SK-N-SH treated with all-trans-retinoic acid at 6 μM for 48 hours (cell line): ENCODE measurements at regions not wholly inside any gene's neighbourhood (a gene's known extent, or its start where the extent isn't known, plus 50 kb on each side); places are given as distances from the start of the nearest gene placed in this dataset.
A peak's percentile ranks its signal among the peaks of the same experiment; 100 is the strongest.

Experiments
- ATAC-seq: fragments of 200-7000 bp; cut with Tn5 transposase; 3 replicates; pipeline ENCODE4 v1.9.1; 2020; ENCODE audit warnings: mild to moderate bottlenecking, moderate library complexity
- BACH2 ChIP-seq: fragments of 250-450 bp; sonication (Bioruptor Pico); IDR thresholded peaks from 2 replicates; pipeline ENCODE4 v1.9.0; 2021; ENCODE audit warnings: mild to moderate bottlenecking, borderline replicate concordance
- CSDC2 ChIP-seq: fragments of 250-450 bp; sonication (Bioruptor Pico); IDR thresholded peaks from 2 replicates; pipeline ENCODE4 v1.5.0; 2020; ENCODE audit warnings: mild to moderate bottlenecking, moderate library complexity
- ISL1 ChIP-seq: fragments of 250-450 bp; sonication (Bioruptor Pico); IDR thresholded peaks from 2 replicates; pipeline ENCODE4 v2.1.2; 2022; ENCODE audit warnings: mild to moderate bottlenecking, moderate library complexity
- PPARA ChIP-seq: fragments of 250-450 bp; sonication (Bioruptor Pico); IDR thresholded peaks from 2 replicates; pipeline ENCODE4 v1.5.0; 2020; ENCODE audit warnings: mild to moderate bottlenecking, borderline replicate concordance
- RARB ChIP-seq: fragments of 250-450 bp; sonication (Bioruptor Pico); IDR thresholded peaks from 2 replicates; pipeline ENCODE4 v1.8.0; 2021; ENCODE audit warnings: mild to moderate bottlenecking, moderate library complexity
- TCF4 ChIP-seq: fragments of 250-450 bp; sonication (Bioruptor Pico); IDR thresholded peaks from 2 replicates; pipeline ENCODE4 v1.8.0; 2021; ENCODE audit warnings: mild to moderate bottlenecking, moderate library complexity, borderline replicate concordance
- TOX ChIP-seq: fragments of 250-450 bp; sonication (Bioruptor Pico); IDR thresholded peaks from 2 replicates; pipeline ENCODE4 v1.8.0; 2021; ENCODE audit warnings: mild to moderate bottlenecking, moderate library complexity, borderline replicate concordance
- ZC3H10 ChIP-seq: fragments of 250-450 bp; sonication (Bioruptor Pico); IDR thresholded peaks from 2 replicates; pipeline ENCODE4 v1.5.1; 2021; ENCODE audit warnings: mild to moderate bottlenecking, moderate library complexity
- ZFP3 ChIP-seq: fragments of 250-450 bp; sonication (Bioruptor Pico); IDR thresholded peaks from 2 replicates; pipeline ENCODE4 v1.5.0; 2020; ENCODE audit warnings: mild to moderate bottlenecking, moderate library complexity
- ZFP30 ChIP-seq: fragments of 450-650 bp; formaldehyde crosslinking; IDR thresholded peaks from 2 replicates; pipeline ENCODE4 v1.5.0; 2022; ENCODE audit warnings: mild to moderate bottlenecking, moderate library complexity
- ZNF70 ChIP-seq: fragments of 450-650 bp; formaldehyde crosslinking; IDR thresholded peaks from 2 replicates; pipeline ENCODE4 v1.5.0; 2020; ENCODE audit warnings: mild to moderate bottlenecking, moderate library complexity
- ZNF8 ChIP-seq: fragments of 450-650 bp; formaldehyde crosslinking; IDR thresholded peaks from 2 replicates; pipeline ENCODE4 v1.5.0; 2020; ENCODE audit warnings: mild to moderate bottlenecking, moderate library complexity
- TF ChIP-seq, protein P1 (sequence below): fragments of 250-450 bp; sonication (Bioruptor Pico); IDR thresholded peaks from 2 replicates; pipeline ENCODE4 v1.5.1; 2020; ENCODE audit warnings: low read depth, mild to moderate bottlenecking, moderate library complexity
- TF ChIP-seq, protein P2 (sequence below): fragments of 250-450 bp; sonication (Bioruptor Pico); IDR thresholded peaks from 2 replicates; pipeline ENCODE4 v1.8.0; 2020; ENCODE audit warnings: mild to moderate bottlenecking, moderate library complexity, borderline replicate concordance
- TF ChIP-seq, protein P3 (sequence below): fragments of 250-450 bp; sonication (Bioruptor Pico); IDR thresholded peaks from 2 replicates; pipeline ENCODE4 v1.5.0; 2020; ENCODE audit warnings: mild to moderate bottlenecking, moderate library complexity

DNA sequence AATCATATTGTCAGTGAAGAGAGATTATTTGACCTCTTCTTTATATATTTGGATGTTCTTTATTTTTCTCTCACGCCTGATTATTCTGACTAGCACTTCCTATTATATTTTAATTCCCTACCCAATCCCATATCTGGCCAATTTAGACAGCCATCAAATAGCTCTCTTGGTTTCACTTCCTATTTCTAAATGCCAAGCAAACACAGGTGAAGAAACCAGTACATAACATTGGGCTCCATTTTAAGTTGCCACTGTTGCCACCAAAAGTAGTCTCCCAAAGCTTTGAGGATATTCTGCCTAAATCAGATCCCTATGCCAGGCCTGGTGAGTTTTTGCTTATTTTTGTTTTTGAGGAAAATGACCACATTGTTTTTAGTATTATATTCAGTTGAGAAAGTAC lies 547.0 kb downstream of the MBD2 start:
- no peak for ATAC-seq

DNA sequence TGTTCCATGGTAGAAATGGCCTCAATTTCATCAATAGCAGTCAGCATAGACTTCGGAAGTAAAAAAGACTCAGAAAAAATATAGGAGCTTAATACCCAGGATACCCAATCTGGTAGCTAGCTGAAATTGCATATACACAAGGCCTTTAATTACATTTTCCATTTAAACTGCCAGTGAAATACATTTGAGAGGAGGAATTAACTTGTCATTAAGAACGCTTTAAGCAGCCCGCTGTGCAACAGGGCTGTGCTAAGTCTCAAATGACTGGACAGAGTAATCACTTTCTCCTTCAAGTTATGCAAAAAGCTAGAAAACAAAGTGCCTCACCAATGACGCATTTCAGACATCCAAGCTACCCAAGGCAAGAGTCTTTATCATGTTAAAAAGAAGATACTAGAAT lies 558.8 kb downstream of the MBD2 start:
- no peak for ATAC-seq
- TF ChIP-seq ZFP3 (CRISPR knock-in tag) (no peak), CSDC2 (CRISPR knock-in tag) (no peak), BACH2 (CRISPR knock-in tag) (no peak)
- TF ChIP-seq, protein P1, sequence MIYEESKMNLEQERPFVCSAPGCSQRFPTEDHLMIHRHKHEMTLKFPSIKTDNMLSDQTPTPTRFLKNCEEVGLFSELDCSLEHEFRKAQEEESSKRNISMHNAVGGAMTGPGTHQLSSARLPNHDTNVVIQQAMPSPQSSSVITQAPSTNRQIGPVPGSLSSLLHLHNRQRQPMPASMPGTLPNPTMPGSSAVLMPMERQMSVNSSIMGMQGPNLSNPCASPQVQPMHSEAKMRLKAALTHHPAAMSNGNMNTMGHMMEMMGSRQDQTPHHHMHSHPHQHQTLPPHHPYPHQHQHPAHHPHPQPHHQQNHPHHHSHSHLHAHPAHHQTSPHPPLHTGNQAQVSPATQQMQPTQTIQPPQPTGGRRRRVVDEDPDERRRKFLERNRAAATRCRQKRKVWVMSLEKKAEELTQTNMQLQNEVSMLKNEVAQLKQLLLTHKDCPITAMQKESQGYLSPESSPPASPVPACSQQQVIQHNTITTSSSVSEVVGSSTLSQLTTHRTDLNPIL (CRISPR knock-in tag), result no peak

More for the DNA sequence above, 547.0 kb downstream of the MBD2 start:
- no peak for TF ChIP-seq TCF4 (CRISPR knock-in tag)
- TF ChIP-seq, protein P2, sequence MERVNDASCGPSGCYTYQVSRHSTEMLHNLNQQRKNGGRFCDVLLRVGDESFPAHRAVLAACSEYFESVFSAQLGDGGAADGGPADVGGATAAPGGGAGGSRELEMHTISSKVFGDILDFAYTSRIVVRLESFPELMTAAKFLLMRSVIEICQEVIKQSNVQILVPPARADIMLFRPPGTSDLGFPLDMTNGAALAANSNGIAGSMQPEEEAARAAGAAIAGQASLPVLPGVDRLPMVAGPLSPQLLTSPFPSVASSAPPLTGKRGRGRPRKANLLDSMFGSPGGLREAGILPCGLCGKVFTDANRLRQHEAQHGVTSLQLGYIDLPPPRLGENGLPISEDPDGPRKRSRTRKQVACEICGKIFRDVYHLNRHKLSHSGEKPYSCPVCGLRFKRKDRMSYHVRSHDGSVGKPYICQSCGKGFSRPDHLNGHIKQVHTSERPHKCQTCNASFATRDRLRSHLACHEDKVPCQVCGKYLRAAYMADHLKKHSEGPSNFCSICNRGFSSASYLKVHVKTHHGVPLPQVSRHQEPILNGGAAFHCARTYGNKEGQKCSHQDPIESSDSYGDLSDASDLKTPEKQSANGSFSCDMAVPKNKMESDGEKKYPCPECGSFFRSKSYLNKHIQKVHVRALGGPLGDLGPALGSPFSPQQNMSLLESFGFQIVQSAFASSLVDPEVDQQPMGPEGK, result no peak
- no peak for TF ChIP-seq RARB
- TF ChIP-seq, protein P1 (CRISPR knock-in tag), result no peak
- no peak for TF ChIP-seq TOX (CRISPR knock-in tag)
- TF ChIP-seq BACH2 (CRISPR knock-in tag), result no peak
- TF ChIP-seq CSDC2 (CRISPR knock-in tag), result no peak
- TF ChIP-seq ZNF8 (CRISPR knock-in tag), result no peak
- TF ChIP-seq ZFP30, result no peak

DNA sequence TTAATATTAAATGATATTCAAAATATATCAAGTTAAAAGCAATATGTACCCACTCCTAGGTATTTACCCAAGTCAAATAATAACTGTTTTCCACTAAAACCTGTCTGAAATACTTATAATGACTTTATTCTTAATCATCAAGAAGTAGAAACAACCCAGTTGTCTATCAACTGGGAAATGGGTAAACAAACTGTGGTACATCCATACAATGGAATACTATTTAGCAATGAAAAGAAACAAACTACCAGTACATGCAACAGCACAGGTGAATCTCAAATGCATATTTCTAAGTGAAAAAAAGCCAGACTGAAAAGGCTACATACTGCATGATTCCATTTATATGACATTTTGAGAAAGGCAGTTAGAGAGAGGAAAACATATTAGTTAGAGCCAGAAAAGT lies 559.9 kb downstream of the MBD2 start:
- ATAC-seq, result no peak
- TF ChIP-seq RARB, result no peak
- no peak for TF ChIP-seq ISL1 (CRISPR knock-in tag)
- TF ChIP-seq PPARA (CRISPR knock-in tag), result no peak
- TF ChIP-seq ZNF8 (CRISPR knock-in tag), result peak; percentile 91
- TF ChIP-seq BACH2 (CRISPR knock-in tag), result no peak
- TF ChIP-seq, protein P2, result no peak
- TF ChIP-seq, protein P3, sequence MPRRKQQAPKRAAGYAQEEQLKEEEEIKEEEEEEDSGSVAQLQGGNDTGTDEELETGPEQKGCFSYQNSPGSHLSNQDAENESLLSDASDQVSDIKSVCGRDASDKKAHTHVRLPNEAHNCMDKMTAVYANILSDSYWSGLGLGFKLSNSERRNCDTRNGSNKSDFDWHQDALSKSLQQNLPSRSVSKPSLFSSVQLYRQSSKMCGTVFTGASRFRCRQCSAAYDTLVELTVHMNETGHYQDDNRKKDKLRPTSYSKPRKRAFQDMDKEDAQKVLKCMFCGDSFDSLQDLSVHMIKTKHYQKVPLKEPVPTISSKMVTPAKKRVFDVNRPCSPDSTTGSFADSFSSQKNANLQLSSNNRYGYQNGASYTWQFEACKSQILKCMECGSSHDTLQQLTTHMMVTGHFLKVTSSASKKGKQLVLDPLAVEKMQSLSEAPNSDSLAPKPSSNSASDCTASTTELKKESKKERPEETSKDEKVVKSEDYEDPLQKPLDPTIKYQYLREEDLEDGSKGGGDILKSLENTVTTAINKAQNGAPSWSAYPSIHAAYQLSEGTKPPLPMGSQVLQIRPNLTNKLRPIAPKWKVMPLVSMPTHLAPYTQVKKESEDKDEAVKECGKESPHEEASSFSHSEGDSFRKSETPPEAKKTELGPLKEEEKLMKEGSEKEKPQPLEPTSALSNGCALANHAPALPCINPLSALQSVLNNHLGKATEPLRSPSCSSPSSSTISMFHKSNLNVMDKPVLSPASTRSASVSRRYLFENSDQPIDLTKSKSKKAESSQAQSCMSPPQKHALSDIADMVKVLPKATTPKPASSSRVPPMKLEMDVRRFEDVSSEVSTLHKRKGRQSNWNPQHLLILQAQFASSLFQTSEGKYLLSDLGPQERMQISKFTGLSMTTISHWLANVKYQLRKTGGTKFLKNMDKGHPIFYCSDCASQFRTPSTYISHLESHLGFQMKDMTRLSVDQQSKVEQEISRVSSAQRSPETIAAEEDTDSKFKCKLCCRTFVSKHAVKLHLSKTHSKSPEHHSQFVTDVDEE (CRISPR knock-in tag), result no peak

DNA sequence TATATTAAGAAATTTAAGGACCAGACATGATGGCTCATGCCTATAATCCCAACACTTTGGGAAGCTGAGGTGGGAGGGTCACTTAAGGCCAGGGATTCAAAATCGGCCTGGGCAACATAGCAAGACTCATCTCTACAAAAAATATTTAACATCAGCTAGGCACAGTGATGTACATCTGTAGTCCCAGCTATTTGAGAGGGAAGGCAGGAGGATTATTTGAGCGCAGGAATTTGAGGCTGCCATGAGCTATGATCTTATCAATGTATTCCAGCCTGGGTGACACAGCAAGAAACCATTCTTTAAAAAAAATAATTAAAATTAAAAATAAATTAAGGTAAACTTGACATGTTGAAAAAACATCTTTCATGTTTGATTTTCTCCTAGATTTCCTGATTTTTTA lies 564.2 kb downstream of the MBD2 start:
- no peak for TF ChIP-seq RARB
- TF ChIP-seq, protein P3 (CRISPR knock-in tag), result no peak
- TF ChIP-seq ZC3H10 (CRISPR knock-in tag), result no peak
- no peak for TF ChIP-seq ZNF70
- no peak for TF ChIP-seq BACH2 (CRISPR knock-in tag)
- TF ChIP-seq TCF4 (CRISPR knock-in tag), result no peak
- no peak for ATAC-seq
